ENCODE measurements at regions not wholly inside any gene's neighbourhood (a gene's known extent, or its start where the extent isn't known, plus 50 kb on each side); places are given as distances from the start of the nearest gene placed in this dataset.

DNA sequence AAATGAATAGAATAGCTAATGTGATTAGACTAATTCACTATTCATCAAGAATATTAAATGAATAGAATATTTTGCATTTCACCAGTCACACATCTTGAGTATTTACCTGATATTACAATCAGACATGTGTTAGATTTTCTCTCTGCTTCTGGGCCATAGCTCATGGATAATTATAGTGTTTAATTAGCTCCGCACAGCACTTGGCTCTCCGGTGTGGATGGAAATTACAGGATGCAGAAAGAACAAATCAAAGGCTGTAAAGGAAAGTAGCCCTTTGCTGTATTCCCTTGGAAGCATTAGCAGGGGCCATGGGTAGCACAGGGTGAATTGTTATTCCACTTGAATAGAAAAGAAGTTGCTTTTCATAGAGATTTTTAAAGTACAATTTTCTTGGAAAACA is 320.3 kb upstream of the SORL1-AS1 start:
- TF ChIP-seq CTCF (IDR thresholded peaks at IDR 0.05; ENCODE audit: low read length) (no peak), EZH2phosphoT487 (IDR thresholded peaks at IDR 0.05; ENCODE audit: low read length) (no peak), EZH2 (optimal IDR thresholded peaks at IDR 0.05; ENCODE audit: low read depth, low read length) (no peak)
